GM11168 (cell line): ENCODE measurements at regions not wholly inside any gene's neighbourhood (a gene's known extent, or its start where the extent isn't known, plus 50 kb on each side); places are given as distances from the start of the nearest gene placed in this dataset.
"Not testable (repeated sequence)": the region's sequence is repeated elsewhere in the genome, so short reads cannot be mapped to it uniquely, and the experiment has no call there.

Experiments
- in situ Hi-C: fragments of 300-500 bp; cut with MboI; formaldehyde crosslinking; loops from one replicate; pipeline ENCODE4 v1.12.0; 2022; ENCODE audit warnings: low sequenced_read_pairs; ENCODE audit not compliant: unreplicated experiment

- in situ Hi-C loops = no loop called here
These were observed 1452.2 kb downstream of the REEP3 start for GRCh38 chr10:64973391-64973790.

- in situ Hi-C loops = no loop called here
These were observed 1454.9 kb downstream of the REEP3 start for GRCh38 chr10:64976150-64976549.

DNA sequence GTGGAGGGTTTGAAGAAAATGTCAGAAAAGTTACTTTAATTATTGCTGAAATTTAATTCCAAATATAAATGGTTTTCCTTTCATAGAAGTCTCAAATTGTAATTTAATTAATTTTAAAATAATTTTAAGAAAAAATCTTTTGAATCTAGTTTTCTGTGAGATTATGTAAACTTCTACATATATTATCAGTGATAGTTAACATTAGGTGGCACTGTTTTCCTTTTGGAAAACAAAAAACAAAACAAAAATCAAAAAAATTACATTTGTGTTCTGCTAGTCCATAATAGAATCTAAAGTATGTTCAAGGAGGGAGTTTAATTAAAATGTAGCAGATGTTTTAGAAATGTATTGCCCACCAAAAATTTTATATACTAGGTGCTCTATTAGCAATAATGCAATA, 1456.7 kb downstream of the REEP3 start:
- in situ Hi-C loops = no loop called here

GRCh38 chr10:64996886-64997285, 1475.7 kb downstream of the REEP3 start:
- in situ Hi-C loops = no loop called here

GRCh38 chr10:65010845-65011244, 1489.6 kb downstream of the REEP3 start:
- in situ Hi-C loops = no loop called here

GRCh38 chr10:65017523-65017922, 1496.3 kb downstream of the REEP3 start:
- in situ Hi-C loops = no loop called here

GRCh38 chr10:65024886-65025285, 1503.7 kb downstream of the REEP3 start:
- in situ Hi-C loops = no loop called here

- in situ Hi-C loops = no loop called here
These were observed 1509.1 kb downstream of the REEP3 start for GRCh38 chr10:65030263-65030662.

DNA sequence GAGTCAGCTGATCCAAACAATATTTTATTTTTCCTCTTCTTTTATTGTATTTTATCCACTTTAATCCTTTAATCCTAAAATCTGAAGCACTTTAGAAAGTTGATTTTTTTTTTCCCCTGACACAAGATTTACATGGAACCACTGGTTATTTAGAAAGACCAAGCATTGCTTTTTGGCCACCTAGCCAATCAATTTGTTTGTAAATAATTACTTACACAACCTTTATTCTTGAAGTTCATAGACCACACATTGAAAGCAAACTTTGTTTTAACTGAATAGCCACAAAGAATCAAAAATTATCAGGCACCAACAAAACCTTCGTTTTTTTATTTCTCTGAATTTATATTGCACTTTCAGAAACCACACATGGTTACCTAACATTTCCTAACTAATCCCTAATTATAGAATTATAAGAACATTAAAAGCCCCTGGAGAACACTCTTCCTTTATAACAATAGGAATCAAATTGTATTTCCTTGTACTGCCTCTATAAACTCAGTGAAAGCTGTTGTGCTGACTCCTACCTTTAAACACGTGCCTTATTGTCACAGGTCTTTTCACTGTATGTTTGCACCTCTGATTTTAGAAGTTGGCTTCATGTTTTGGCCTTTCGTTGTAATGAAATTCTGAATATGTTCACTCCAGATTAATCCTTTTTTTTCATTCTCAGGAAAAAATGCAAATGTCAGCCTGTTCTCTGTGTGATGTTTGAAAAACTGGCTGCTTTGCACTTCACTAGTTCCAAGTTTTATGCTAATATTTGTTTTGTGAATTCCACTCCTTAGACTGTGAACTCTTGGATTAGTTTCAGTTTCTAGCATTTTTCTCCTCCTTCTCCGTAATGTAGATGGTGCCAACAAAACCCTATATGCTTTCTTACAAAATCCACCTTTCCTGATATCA, 1511.9 kb downstream of the REEP3 start:
- in situ Hi-C loops = no loop called here

DNA sequence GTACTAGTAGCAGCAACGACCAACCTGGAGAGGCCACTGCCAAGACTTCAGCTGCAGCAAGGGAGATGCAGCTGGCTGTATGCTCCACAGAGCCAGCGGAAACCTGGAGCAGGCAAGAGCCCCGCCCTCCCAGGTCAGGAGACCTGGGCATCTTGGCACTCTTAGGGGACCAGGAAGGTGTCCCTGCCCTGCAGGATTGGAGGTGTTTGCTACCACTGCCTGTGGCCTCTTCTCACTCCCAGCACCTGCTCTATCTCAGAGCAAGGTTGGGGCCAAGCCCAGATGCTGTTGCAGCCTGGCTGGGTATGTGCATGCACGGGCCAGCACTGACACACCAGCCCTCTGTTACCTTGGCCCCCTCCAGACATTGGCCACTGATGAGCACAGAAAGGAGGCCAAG, 1512.8 kb downstream of the REEP3 start:
- in situ Hi-C loops = no loop called here

GRCh38 chr10:65040796-65041195, 1519.6 kb downstream of the REEP3 start:
- in situ Hi-C loops = no loop called here

GRCh38 chr10:65041307-65041706, 1520.1 kb downstream of the REEP3 start:
- in situ Hi-C loops = no loop called here

DNA sequence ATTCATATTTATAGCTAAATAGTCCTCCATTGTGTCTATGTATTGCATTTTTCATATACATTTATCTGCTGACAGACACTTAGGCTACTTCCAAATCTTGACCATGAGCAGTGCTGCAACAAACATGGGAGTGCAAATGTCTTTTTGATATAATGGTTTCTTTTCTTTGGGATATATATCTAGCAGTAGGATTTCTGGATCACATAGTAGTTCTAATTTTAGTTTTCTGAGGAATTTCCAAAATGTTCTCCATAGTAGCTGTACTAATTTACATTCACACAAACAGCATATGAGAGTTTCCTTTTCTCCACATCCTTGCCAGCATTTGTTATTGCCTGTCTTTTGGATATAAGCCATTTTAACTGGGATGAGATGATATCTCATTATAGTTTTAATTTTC, 1521.3 kb downstream of the REEP3 start:
- in situ Hi-C loops = no loop called here

DNA sequence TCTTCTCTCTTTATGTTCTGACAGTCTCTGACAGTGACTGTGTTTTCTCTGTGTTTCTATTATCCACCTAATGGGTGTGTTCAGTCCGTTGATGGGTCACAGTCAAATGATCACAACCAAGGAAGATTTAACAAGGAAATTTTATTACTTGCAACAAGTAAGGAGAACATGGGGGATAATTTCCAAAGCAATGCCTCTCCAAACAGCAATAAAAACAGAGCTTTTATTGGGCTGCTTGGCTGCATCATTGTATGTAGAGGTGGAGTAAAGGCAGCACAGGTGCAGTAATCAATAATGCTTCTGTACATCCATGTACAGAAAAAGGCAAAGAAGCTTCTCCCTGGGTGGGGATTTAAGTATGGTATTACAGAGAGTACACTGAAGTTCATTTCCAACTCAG, 1525.6 kb downstream of the REEP3 start:
- in situ Hi-C loops = no loop called here

- in situ Hi-C loops = not testable (repeated sequence)
These were observed 1530.9 kb downstream of the REEP3 start for GRCh38 chr10:65052111-65052510.

DNA sequence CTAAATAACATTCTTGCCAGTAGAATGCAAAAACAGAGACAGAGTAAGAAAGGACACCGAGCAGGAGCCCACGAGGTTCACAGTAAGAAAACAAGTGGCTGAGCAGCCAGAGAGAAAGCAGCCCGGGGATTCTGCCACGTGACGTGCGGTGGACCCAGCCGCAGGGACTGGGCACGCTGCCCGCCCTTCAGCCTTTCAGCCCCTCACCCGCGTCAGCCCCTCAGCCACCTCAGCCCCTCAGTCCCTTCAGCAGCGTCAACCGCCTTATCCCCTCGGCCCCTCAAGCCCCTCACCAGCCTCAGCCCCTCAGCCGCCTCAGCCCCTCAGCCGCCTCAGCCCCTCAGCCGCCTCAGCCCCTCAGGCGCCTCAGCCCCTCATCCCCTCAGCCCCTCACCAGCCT, 1532.2 kb downstream of the REEP3 start:
- in situ Hi-C loops = not testable (repeated sequence)

GRCh38 chr10:65053831-65054351, 1532.7 kb downstream of the REEP3 start:
- in situ Hi-C loops = not testable (repeated sequence)

- in situ Hi-C loops = not testable (repeated sequence)
These were observed 1533.5 kb downstream of the REEP3 start for GRCh38 chr10:65054701-65055100.

GRCh38 chr10:65065278-65065677, 1544.1 kb downstream of the REEP3 start:
- in situ Hi-C loops = no loop called here

DNA sequence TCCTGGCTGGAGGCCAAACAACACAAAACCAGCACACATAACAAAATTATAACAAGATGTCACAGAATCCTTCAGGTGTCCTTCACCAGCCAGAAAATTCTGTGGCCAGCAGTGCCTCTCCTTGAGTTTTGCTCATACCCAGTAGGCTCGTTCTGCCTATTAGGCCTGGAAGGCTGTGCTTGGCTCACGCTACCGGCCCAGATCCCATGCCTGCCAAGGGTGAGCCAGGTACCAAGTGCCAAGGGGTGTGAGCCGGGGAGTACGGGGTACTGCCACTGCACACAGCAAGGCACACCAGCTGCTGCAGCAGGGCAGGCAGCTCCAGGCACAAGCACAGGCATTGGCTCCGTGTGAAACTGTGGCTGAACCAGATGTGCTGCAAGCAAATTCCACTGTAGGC, 1562.0 kb downstream of the REEP3 start:
- in situ Hi-C loops = no loop called here

- in situ Hi-C loops = no loop called here
These were observed 1569.8 kb downstream of the REEP3 start for GRCh38 chr10:65090991-65091390.

- in situ Hi-C loops = no loop called here
These were observed 1578.9 kb downstream of the REEP3 start for GRCh38 chr10:65100146-65100545.
